Renal cortex interstitium (tissue), 11 donors: ENCODE measurements at regions not wholly inside any gene's neighbourhood (a gene's known extent, or its start where the extent isn't known, plus 50 kb on each side); places are given as distances from the start of the nearest gene placed in this dataset.

Source experiments
- DNase-seq, 11 donors: peaks; one replicate each; pipeline ENCODE4 v3.0.0-alpha.2; 2013; ENCODE audit warnings: low read depth in 9 of 11, low spot score in 4 of 11; ENCODE audit errors: extremely low read depth in 1 of 11

- DNase-seq = no peak
These were observed 596.3 kb downstream of the TAFA4 start for GRCh38 chr3:68336042-68336441.

- DNase-seq = no peak
These were observed 597.9 kb downstream of the TAFA4 start for GRCh38 chr3:68334367-68334986.

GRCh38 chr3:68328049-68328448 lies 604.3 kb downstream of the TAFA4 start:
- DNase-seq = no peak

GRCh38 chr3:68315964-68316363 lies 616.4 kb downstream of the TAFA4 start:
- DNase-seq = no peak

GRCh38 chr3:68315546-68315945 lies 616.8 kb downstream of the TAFA4 start:
- no peak for DNase-seq

GRCh38 chr3:68306571-68306970 lies 625.8 kb downstream of the TAFA4 start:
- peak; percentile 37 to 78 (median 59) for DNase-seq

GRCh38 chr3:68295457-68295856 lies 636.9 kb downstream of the TAFA4 start:
- DNase-seq = no peak

GRCh38 chr3:68290333-68290732 lies 635.9 kb upstream of the SUCLG2 start:
- no peak for DNase-seq

GRCh38 chr3:68288085-68288484 lies 633.7 kb upstream of the SUCLG2 start:
- DNase-seq = no peak

- no peak for DNase-seq
These were observed 632.7 kb upstream of the SUCLG2 start for GRCh38 chr3:68287101-68287500.

GRCh38 chr3:68274286-68274685 lies 619.9 kb upstream of the SUCLG2 start:
- DNase-seq = no peak

- no peak for DNase-seq
These were observed 616.7 kb upstream of the SUCLG2 start for GRCh38 chr3:68271145-68271544.

GRCh38 chr3:68256635-68257223 lies 602.3 kb upstream of the SUCLG2 start:
- no peak for DNase-seq

- no peak for DNase-seq
These were observed 594.9 kb upstream of the SUCLG2 start for GRCh38 chr3:68249265-68249664.

- DNase-seq = no peak
These were observed 588.2 kb upstream of the SUCLG2 start for GRCh38 chr3:68242606-68243005.

- no peak for DNase-seq
These were observed 585.1 kb upstream of the SUCLG2 start for GRCh38 chr3:68239542-68239941.

- DNase-seq = no peak
These were observed 579.8 kb upstream of the SUCLG2 start for GRCh38 chr3:68234076-68234780.

- no peak for DNase-seq
These were observed 574.4 kb upstream of the SUCLG2 start for GRCh38 chr3:68228856-68229255.

- DNase-seq = no peak
These were observed 566.4 kb upstream of the SUCLG2 start for GRCh38 chr3:68220832-68221231.

GRCh38 chr3:68211637-68212036 lies 557.2 kb upstream of the SUCLG2 start:
- no peak for DNase-seq

- no peak for DNase-seq
These were observed 556.2 kb upstream of the SUCLG2 start for GRCh38 chr3:68210635-68211034.
